ENCODE measurements at regions not wholly inside any gene's neighbourhood (a gene's known extent, or its start where the extent isn't known, plus 50 kb on each side); places are given as distances from the start of the nearest gene placed in this dataset.

DNA sequence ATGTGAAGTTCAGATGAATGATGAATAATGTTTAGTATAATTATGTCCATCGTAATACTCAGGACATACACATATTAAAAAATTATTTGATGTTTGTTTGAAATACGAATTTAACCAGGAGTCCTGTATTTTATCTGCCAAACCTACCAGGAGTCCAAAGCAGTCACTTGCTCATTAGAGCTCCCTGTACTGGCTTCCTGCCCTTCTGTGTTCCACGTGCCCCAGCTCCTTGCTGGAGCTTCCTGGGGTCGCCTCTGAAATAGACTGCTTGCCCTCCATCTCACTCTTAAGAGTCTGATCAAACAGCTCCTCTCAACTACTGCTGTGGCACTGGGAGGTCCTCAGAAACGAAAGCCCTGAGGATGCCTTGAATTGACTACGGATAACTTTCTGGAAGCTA is 87.3 kb upstream of the DHRS4 start:
- TF ChIP-seq, protein P1, sequence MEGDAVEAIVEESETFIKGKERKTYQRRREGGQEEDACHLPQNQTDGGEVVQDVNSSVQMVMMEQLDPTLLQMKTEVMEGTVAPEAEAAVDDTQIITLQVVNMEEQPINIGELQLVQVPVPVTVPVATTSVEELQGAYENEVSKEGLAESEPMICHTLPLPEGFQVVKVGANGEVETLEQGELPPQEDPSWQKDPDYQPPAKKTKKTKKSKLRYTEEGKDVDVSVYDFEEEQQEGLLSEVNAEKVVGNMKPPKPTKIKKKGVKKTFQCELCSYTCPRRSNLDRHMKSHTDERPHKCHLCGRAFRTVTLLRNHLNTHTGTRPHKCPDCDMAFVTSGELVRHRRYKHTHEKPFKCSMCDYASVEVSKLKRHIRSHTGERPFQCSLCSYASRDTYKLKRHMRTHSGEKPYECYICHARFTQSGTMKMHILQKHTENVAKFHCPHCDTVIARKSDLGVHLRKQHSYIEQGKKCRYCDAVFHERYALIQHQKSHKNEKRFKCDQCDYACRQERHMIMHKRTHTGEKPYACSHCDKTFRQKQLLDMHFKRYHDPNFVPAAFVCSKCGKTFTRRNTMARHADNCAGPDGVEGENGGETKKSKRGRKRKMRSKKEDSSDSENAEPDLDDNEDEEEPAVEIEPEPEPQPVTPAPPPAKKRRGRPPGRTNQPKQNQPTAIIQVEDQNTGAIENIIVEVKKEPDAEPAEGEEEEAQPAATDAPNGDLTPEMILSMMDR (IDR thresholded peaks at IDR 0.05) = no peak
- TF ChIP-seq POLR2AphosphoS5 (IDR thresholded peaks at IDR 0.05) = no peak
